ENCODE measurements at regions not wholly inside any gene's neighbourhood (a gene's known extent, or its start where the extent isn't known, plus 50 kb on each side); places are given as distances from the start of the nearest gene placed in this dataset.
"Not testable (repeated sequence)": the region's sequence is repeated elsewhere in the genome, so short reads cannot be mapped to it uniquely, and the experiment has no call there.

DNA sequence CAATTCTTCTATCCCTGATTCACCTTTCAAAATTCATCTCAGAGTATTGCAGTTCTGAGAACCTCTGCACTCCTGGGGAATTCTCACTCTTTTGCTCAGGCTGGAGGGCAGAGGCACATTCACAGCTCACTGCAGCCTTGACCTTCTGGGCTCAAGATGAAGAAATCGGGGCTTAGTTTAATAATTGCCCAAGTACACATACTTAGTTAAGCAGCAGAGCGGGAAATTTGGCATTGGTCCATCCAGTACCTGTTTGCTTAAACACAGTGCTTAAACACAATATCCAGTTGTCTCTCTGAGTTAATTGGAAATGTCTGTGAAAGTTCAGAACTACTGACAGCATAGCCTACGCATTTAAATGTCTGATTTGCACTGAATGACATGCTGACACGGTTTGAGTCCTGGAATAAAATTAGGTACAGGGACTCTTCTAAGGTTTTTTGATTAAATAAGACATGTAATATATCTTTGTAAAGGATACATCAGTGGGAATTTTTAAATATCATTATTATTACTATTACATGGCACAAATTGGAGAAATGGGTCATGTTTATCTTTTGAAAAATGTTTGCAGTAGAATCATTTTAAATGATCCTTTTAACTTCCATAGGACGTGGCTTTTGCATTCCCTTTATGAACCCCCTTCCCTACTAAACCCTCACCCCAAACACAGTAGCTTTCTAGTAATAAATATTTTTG is 337.4 kb downstream of the SRGAP2C start:
- no peak overlapping the region for H3K27ac Mint-ChIP-seq
- no peak for DNase-seq
- TF ChIP-seq, protein P1, sequence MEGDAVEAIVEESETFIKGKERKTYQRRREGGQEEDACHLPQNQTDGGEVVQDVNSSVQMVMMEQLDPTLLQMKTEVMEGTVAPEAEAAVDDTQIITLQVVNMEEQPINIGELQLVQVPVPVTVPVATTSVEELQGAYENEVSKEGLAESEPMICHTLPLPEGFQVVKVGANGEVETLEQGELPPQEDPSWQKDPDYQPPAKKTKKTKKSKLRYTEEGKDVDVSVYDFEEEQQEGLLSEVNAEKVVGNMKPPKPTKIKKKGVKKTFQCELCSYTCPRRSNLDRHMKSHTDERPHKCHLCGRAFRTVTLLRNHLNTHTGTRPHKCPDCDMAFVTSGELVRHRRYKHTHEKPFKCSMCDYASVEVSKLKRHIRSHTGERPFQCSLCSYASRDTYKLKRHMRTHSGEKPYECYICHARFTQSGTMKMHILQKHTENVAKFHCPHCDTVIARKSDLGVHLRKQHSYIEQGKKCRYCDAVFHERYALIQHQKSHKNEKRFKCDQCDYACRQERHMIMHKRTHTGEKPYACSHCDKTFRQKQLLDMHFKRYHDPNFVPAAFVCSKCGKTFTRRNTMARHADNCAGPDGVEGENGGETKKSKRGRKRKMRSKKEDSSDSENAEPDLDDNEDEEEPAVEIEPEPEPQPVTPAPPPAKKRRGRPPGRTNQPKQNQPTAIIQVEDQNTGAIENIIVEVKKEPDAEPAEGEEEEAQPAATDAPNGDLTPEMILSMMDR (IDR thresholded peaks at IDR 0.05) = no peak
- H3K36me3 Mint-ChIP-seq (ENCODE audit: low read depth) = no peaks in the 10 kb centered on the region
- no peak overlapping the region for H3K4me3 Mint-ChIP-seq
- no peaks in the 10 kb centered on the region for H3K9me3 Mint-ChIP-seq
- no peaks in the 10 kb centered on the region for H3K4me1 Mint-ChIP-seq (ENCODE audit: low read depth)
- H3K27me3 Mint-ChIP-seq (ENCODE audit: insufficient read depth) = peaks cover 38% of the 10 kb centered on the region

DNA sequence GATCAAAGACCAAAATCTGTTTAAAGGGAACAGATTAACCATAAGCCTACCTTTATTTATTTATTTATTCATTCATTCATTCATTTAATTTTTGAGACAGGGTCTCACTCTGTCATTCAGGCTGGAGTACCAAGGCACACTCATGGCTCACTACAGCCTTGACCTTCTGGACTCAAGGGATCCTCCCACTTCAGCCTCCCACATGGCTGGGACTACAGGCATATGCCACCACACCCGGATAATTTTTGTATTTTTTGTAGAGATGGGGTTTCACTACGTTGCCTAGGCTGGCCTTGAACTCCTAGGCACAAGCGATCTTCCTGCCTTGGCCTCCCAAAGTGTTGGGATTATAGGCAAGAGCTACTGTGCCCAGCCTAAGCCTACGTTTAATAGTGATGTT is 338.3 kb downstream of the SRGAP2C start:
- H3K4me3 Mint-ChIP-seq; DNase-seq; H3K27ac Mint-ChIP-seq; H3K36me3 Mint-ChIP-seq (ENCODE audit: low read depth); H3K9me3 Mint-ChIP-seq; H3K4me1 Mint-ChIP-seq (ENCODE audit: low read depth): not testable (repeated sequence)
- H3K27me3 Mint-ChIP-seq (ENCODE audit: insufficient read depth) = peaks cover 37% of the 10 kb centered on the region

DNA sequence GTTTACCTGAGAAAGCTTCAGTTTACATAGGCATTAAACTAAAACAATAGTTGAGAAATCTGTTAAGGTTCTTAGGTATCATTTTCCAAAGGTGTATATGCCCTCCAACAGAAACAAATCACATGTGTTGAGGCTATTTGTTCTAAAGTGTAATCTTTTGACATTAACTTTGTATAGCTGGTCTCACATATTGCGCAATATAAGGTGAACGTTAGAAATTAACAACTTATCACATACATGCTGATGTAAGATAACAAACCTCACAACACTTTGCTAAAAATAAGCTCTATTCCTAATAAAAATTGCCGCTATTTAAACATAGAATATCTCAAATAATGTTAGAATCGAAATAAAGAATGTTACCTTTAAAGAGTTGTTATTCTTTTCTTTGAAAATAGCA is 340.6 kb downstream of the SRGAP2C start:
- no peak for DNase-seq
- H3K4me3 Mint-ChIP-seq = no peak overlapping the region
- H3K9me3 Mint-ChIP-seq = no peaks in the 10 kb centered on the region
- no peaks in the 10 kb centered on the region for H3K4me1 Mint-ChIP-seq (ENCODE audit: low read depth)
- H3K36me3 Mint-ChIP-seq (ENCODE audit: low read depth) = no peaks in the 10 kb centered on the region
- TF ChIP-seq, protein P1 (IDR thresholded peaks at IDR 0.05) = no peak
- no peak overlapping the region for H3K27ac Mint-ChIP-seq
- H3K27me3 Mint-ChIP-seq (ENCODE audit: insufficient read depth) = peaks cover 26% of the 10 kb centered on the region

DNA sequence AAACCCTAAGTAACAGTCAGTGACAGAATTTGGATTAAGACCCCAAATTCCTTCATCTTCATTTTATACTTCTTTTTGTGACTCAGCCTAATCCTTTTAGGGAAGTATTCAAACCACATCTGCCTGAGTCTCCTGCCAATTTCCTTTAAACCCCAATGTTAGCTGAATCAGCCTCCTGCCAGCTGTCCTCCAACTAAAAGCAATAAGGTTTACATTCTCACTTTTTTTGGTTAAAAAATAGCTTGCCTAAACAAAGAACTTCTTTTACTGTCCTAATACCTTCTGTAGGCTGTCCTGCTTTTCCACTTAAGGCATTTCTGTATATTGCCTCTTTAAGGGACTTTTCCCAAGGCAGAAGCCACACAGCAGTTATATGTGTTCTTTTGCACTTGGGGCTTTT is 344.2 kb downstream of the SRGAP2C start:
- H3K4me1 Mint-ChIP-seq (ENCODE audit: low read depth); H3K4me3 Mint-ChIP-seq; H3K27ac Mint-ChIP-seq; DNase-seq; H3K36me3 Mint-ChIP-seq (ENCODE audit: low read depth); H3K9me3 Mint-ChIP-seq: not testable (repeated sequence)
- peaks cover 14% of the 10 kb centered on the region for H3K27me3 Mint-ChIP-seq (ENCODE audit: insufficient read depth)

DNA sequence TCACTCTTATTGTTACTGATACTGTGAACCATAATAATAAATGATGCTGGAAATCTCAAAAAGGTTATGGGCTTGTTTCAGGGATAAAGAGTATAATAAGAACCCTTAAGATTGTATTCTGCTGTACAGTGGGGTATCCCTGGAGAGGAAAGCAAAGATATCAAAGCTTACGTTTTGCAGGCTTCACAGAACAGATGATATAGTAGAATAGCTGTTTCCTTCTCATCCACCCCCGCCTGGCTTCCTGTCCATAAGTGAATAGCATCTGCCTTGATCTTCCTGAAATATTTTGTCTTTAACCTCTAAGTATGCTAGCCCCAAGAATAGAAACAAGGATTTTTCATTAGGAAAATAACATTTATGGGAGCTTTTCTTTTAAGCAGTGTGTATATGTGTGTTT is 345.3 kb downstream of the SRGAP2C start:
- H3K27ac Mint-ChIP-seq; H3K9me3 Mint-ChIP-seq; H3K4me3 Mint-ChIP-seq; H3K36me3 Mint-ChIP-seq (ENCODE audit: low read depth); H3K27me3 Mint-ChIP-seq (ENCODE audit: insufficient read depth); DNase-seq; H3K4me1 Mint-ChIP-seq (ENCODE audit: low read depth): not testable (repeated sequence)

DNA sequence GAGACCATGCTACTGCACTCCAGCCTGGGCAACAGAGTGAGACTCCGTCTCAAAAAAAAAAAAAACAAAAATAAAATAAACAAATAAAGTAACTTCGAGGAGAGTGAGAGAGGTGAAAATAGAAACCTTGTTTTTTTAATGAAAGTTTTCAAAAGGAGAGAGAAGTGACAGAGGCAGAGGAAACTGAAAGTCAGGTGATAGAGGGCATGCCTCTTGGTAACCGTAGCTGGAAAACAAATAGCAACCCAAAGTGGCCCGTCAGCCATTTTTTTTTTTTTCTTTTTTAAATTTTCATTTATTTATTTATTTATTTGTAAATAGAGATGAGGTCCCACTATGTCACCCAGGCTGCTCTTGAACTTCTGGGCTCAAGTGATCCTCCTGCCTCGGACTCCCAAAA is 347.0 kb downstream of the SRGAP2C start:
- not testable (repeated sequence) for DNase-seq; H3K36me3 Mint-ChIP-seq (ENCODE audit: low read depth); H3K4me1 Mint-ChIP-seq (ENCODE audit: low read depth); H3K4me3 Mint-ChIP-seq; H3K27ac Mint-ChIP-seq; H3K27me3 Mint-ChIP-seq (ENCODE audit: insufficient read depth); H3K9me3 Mint-ChIP-seq

DNA sequence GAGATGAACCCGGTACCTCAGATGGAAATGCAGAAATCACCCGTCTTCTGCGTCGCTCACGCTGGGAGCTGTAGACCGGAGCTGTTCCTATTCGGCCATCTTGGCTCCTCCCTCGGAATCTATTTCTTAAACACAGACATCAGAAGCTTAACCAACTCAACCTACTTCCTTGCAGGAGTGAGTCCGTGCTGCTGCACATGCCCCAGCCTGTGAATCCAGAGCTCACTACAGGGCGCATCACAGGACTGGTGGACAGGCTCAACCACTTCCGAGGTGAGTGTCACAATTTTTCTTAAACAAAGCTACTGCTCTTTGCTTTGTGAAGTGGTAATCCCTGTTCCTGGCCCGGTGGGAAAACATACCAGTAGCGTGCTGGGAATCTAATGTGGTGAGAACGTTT is 353.4 kb downstream of the SRGAP2C start:
- not testable (repeated sequence) for DNase-seq; H3K4me3 Mint-ChIP-seq; H3K27me3 Mint-ChIP-seq (ENCODE audit: insufficient read depth); H3K36me3 Mint-ChIP-seq (ENCODE audit: low read depth); H3K9me3 Mint-ChIP-seq; H3K27ac Mint-ChIP-seq; H3K4me1 Mint-ChIP-seq (ENCODE audit: low read depth)

DNA sequence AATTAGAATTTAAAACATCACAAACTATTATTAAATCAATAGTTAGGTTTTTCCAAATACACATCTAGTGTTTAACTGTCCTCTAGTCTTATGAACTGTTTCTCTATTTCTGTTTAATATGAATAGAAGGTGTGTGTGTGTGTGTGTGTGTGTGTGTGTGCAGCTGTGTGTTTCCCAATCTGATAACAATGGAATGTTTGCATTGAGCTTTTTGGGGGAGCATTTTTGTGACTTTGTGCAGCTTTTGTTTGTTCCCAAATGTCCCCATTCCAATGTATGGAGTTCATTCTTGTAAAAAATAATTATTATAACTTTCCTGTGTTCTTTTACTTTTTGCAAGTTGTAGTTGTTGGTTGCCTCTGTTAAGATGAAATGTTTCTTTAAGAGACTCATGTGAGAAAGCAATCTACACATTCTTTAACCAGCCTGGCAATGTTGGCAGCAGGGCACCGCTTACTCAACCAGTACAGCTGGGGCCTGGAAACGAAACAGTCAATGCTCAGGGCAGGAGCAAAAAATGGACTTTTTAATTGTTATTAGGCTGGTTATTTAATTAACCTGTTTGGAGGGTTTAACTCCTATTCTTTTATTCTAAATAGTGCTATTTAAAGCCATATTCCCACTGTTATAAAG is 354.3 kb downstream of the SRGAP2C start:
- TF ChIP-seq, protein P1 (IDR thresholded peaks at IDR 0.05) = no peak
- no peaks in the 10 kb centered on the region for H3K4me1 Mint-ChIP-seq (ENCODE audit: low read depth)
- no peak for DNase-seq
- H3K4me3 Mint-ChIP-seq = no peak overlapping the region
- H3K27ac Mint-ChIP-seq = no peak overlapping the region
- H3K9me3 Mint-ChIP-seq = no peaks in the 10 kb centered on the region
- H3K27me3 Mint-ChIP-seq (ENCODE audit: insufficient read depth) = peaks cover 5% of the 10 kb centered on the region
- H3K36me3 Mint-ChIP-seq (ENCODE audit: low read depth) = no peaks in the 10 kb centered on the region

DNA sequence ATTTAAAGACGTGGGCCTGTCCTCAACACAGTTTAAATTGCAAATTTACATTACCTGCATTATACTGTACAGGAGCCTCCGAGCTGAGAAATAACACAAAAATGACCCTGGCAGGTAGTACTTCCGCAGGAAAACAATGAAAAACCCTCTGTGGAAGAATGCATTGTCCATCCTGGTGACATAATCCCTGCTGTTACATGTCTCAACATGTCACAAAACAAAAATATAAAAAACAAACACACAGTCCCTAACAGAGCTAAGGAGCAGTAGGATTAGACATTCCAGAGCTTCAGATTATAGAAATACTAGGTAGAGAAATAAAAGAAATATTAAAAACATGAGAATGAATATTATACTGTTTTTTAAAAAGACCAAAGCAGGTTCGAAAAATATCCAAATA is 359.2 kb downstream of the SRGAP2C start:
- not testable (repeated sequence) for H3K27ac Mint-ChIP-seq; H3K36me3 Mint-ChIP-seq (ENCODE audit: low read depth); DNase-seq; H3K27me3 Mint-ChIP-seq (ENCODE audit: insufficient read depth); H3K4me3 Mint-ChIP-seq; H3K4me1 Mint-ChIP-seq (ENCODE audit: low read depth); H3K9me3 Mint-ChIP-seq

Data from HFFc6 (cell line).